Astrocyte of the cerebellum (primary cell): ENCODE measurements at regions not wholly inside any gene's neighbourhood (a gene's known extent, or its start where the extent isn't known, plus 50 kb on each side); places are given as distances from the start of the nearest gene placed in this dataset.
"Not testable (repeated sequence)": the region's sequence is repeated elsewhere in the genome, so short reads cannot be mapped to it uniquely, and the experiment has no call there.

ENCODE experiments used
- DNase-seq: peaks from one replicate; pipeline ENCODE4 v3.0.0-alpha.2; 2011; ENCODE audit warnings: low read depth
- H3K4me3 ChIP-seq: 2 replicates; pipeline ENCODE4 v1.5.1; 2011; ENCODE audit warnings: mild to moderate bottlenecking, low read depth, low read length, moderate library complexity
- CTCF ChIP-seq: IDR thresholded peaks from 2 replicates; pipeline ENCODE4 v1.5.1; 2012; ENCODE audit warnings: low read length, low read depth, moderate library complexity, mild to moderate bottlenecking; ENCODE audit errors: missing control alignments
- in situ Hi-C: cut with HindIII; loops from 2 replicates; pipeline ENCODE4 v1.10.0; 2017; ENCODE audit warnings: low sequenced_read_pairs

GRCh38 chr2:144003460-144004075 is 516.4 kb downstream of the ZEB2 start:
- no peak for DNase-seq
- in situ Hi-C loops: no loop called here
- no peak for TF ChIP-seq CTCF
- H3K4me3 ChIP-seq: no peak overlapping the region

GRCh38 chr2:143996974-143997373 is 522.9 kb downstream of the ZEB2 start:
- TF ChIP-seq CTCF: no peak
- H3K4me3 ChIP-seq: no peak overlapping the region
- no peak for DNase-seq
- in situ Hi-C loops: no loop called here

GRCh38 chr2:143994961-143995360 is 525.0 kb downstream of the ZEB2 start:
- no peak for TF ChIP-seq CTCF
- in situ Hi-C loops: no loop called here
- no peak overlapping the region for H3K4me3 ChIP-seq
- DNase-seq: no peak

GRCh38 chr2:143991596-143991995 is 528.3 kb downstream of the ZEB2 start:
- H3K4me3 ChIP-seq, in situ Hi-C loops, DNase-seq: not testable (repeated sequence)

GRCh38 chr2:143988082-143988481 is 531.8 kb downstream of the ZEB2 start:
- in situ Hi-C loops: no loop called here
- TF ChIP-seq CTCF: no peak
- H3K4me3 ChIP-seq: no peak overlapping the region
- no peak for DNase-seq

GRCh38 chr2:143981428-143981827 is 538.5 kb downstream of the ZEB2 start:
- TF ChIP-seq CTCF: no peak
- no peak overlapping the region for H3K4me3 ChIP-seq
- in situ Hi-C loops: no loop called here
- DNase-seq: no peak

GRCh38 chr2:143977356-143977755 is 542.6 kb downstream of the ZEB2 start:
- DNase-seq: no peak
- in situ Hi-C loops: no loop called here
- TF ChIP-seq CTCF: no peak
- H3K4me3 ChIP-seq: no peak overlapping the region
